CD4-positive, CD25-positive, alpha-beta regulatory T cell (primary cell): ENCODE measurements at regions not wholly inside any gene's neighbourhood (a gene's known extent, or its start where the extent isn't known, plus 50 kb on each side); places are given as distances from the start of the nearest gene placed in this dataset.

Experiments used
- ATAC-seq, 2 donors: fragments of 150-1000 bp; cut with Tn5 transposase; one replicate each; pipeline ENCODE4 v1.10.0; 2021; ENCODE audit warnings: low read depth in 2 of 2, moderate number of reproducible peaks in 2 of 2, moderate library complexity in 1 of 2
- DNase-seq, 3 donors: peaks; one replicate each; pipeline versions ENCODE4 v3.0.0 to v3.0.0-alpha.2; 2012 to 2022; ENCODE audit warnings: mixed read lengths in 1 of 3
- H3K27ac ChIP-seq: one replicate; pipeline ENCODE4 v1.7.0; 2013; ENCODE audit warnings: mild to moderate bottlenecking, low read length; ENCODE audit not compliant: insufficient read depth, poor library complexity, severe bottlenecking
- H3K27me3 ChIP-seq: one replicate; pipeline ENCODE4 v1.7.0; 2013; ENCODE audit warnings: low read length; ENCODE audit not compliant: control insufficient read depth, insufficient read depth
- H3K36me3 ChIP-seq: one replicate; pipeline ENCODE4 v1.7.0; 2013; ENCODE audit warnings: mild to moderate bottlenecking, low read length, moderate library complexity; ENCODE audit not compliant: control insufficient read depth, insufficient read depth
- H3K4me1 ChIP-seq: 2 replicates; pipeline ENCODE4 v1.7.0; 2013; ENCODE audit warnings: mild to moderate bottlenecking, low read length; ENCODE audit not compliant: insufficient read depth, control insufficient read depth, poor library complexity, severe bottlenecking
- H3K4me3 ChIP-seq: one replicate; pipeline ENCODE4 v1.7.0; 2013; ENCODE audit warnings: low read depth, mild to moderate bottlenecking, low read length, moderate library complexity
- H3K9me3 ChIP-seq, 2 experiments: 1 replicate in 1 of 2; 2 replicates in 1 of 2; pipeline ENCODE4 v1.7.0; 2013; ENCODE audit warnings: low read length in 2 of 2, mild to moderate bottlenecking in 1 of 2, moderate library complexity in 1 of 2; ENCODE audit not compliant: control insufficient read depth in 2 of 2
- H3K27ac Mint-ChIP-seq, 3 donors: one replicate each; pipeline ENCODE4 v1.8.0; 2020 to 2022; ENCODE audit warnings: mild to moderate bottlenecking in 3 of 3, mixed read lengths in 3 of 3, moderate library complexity in 2 of 3
- H3K27me3 Mint-ChIP-seq: one replicate; pipeline ENCODE4 v1.8.0; 2022; ENCODE audit warnings: mild to moderate bottlenecking, mixed read lengths
- H3K36me3 Mint-ChIP-seq: one replicate; pipeline ENCODE4 v1.8.0; 2020; ENCODE audit warnings: mixed read lengths
- H3K4me1 Mint-ChIP-seq, 4 donors: one replicate each; pipeline ENCODE4 v1.8.0; 2020 to 2022; ENCODE audit warnings: mixed read lengths in 4 of 4, mild to moderate bottlenecking in 1 of 4
- H3K4me3 Mint-ChIP-seq, 4 donors: one replicate each; pipeline ENCODE4 v1.8.0; 2020 to 2022; ENCODE audit warnings: mild to moderate bottlenecking in 4 of 4, mixed read lengths in 4 of 4, moderate library complexity in 3 of 4
- H3K9me3 Mint-ChIP-seq, 7 donors: one replicate each; pipeline ENCODE4 v1.8.0; 2020 to 2022; ENCODE audit warnings: mixed read lengths in 7 of 7, mild to moderate bottlenecking in 3 of 7, moderate library complexity in 2 of 7

DNA sequence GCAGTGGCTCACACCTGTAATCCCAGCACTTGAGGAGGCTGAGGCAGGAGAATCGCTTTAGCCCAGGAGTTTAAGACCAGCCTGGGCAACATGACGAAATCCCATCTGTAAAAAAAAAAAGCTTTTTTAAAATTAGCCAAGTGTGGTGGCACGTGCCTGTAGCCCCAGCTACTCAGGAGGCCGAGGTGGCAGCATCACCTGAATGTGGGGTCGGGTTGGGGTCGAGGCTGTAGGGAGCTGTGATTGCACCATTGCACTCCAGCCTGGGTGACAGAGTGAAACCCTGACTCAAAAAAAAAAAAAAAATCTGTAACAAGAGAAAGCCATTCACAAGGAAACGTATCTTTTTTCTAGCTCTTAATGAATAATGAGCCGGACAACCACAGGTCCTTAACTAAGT lies 74.7 kb upstream of the DLG1 start:
- DNase-seq (no peak), ATAC-seq (no peak)
- H3K4me3 Mint-ChIP-seq = no peak overlapping the region

DNA sequence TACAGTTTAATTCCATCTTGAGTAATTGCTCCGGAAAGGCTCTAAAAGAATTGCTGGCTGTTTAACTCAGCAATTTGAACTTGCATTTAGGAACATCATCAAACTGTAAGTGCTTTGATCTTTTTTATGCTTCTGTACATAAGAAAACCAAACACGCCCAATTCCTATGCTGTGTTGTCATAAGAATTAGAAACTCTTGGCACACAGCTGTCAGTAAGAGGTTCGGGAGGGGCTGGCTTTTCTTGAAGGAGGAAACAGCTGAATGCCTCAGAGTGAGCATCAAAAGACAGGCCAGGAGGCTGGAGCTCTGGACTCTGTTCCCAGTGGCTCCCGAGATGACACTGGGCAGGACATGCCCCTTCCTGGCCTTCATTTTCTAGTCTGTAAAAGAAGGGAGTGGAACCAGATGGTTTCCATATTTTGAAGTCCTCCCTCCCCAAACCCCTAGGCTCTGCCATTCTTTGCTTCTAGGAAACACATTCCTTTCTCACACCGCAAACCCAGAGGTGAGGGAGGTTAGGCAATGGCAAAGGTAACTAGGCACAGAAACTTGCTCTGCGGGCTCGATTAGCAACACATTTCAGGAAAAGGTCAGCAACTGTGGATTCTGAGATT lies 73.7 kb upstream of the DLG1 start:
- Mint-ChIP-seq H3K27me3 (peaks cover 46% of the 10 kb centered on the region), H3K36me3 (no peaks in the 10 kb centered on the region), H3K9me3 (peaks cover 0 to 2% (median 0%) of the 10 kb centered on the region in 7 donors), H3K27ac (no peak overlapping the region), H3K4me3 (no peak overlapping the region), H3K4me1 (no peaks in the 10 kb centered on the region)
- Histone ChIP-seq H3K4me1 (no peaks in the 10 kb centered on the region), H3K27ac (no peak overlapping the region), H3K27me3 (peaks cover 8% of the 10 kb centered on the region), H3K4me3 (no peak overlapping the region), H3K9me3 (no peaks in the 10 kb centered on the region), H3K36me3 (no peaks in the 10 kb centered on the region)
- DNase-seq = no peak
- ATAC-seq = no peak

More for the DNA sequence above, 74.7 kb upstream of the DLG1 start:
- no peak overlapping the region for H3K27ac Mint-ChIP-seq
- H3K9me3 Mint-ChIP-seq = peaks cover 0 to 2% (median 0%) of the 10 kb centered on the region in 7 donors
- no peaks in the 10 kb centered on the region for H3K36me3 Mint-ChIP-seq
- H3K9me3 ChIP-seq = no peaks in the 10 kb centered on the region
- no peaks in the 10 kb centered on the region for H3K4me1 ChIP-seq
- no peak overlapping the region for H3K27ac ChIP-seq
- H3K27me3 Mint-ChIP-seq = peaks cover 44% of the 10 kb centered on the region
- no peaks in the 10 kb centered on the region for H3K4me1 Mint-ChIP-seq
- H3K36me3 ChIP-seq = no peaks in the 10 kb centered on the region
- no peak overlapping the region for H3K4me3 ChIP-seq
- H3K27me3 ChIP-seq = peaks cover 8% of the 10 kb centered on the region

GRCh38 chr3:197371591-197372046 lies 73.2 kb upstream of the DLG1 start:
- H3K4me1 ChIP-seq = no peaks in the 10 kb centered on the region
- ATAC-seq = no peak
- Mint-ChIP-seq H3K4me1 (no peaks in the 10 kb centered on the region), H3K27ac (no peak overlapping the region), H3K27me3 (peaks cover 46% of the 10 kb centered on the region), H3K4me3 (no peak overlapping the region), H3K9me3 (peaks cover 0 to 2% (median 0%) of the 10 kb centered on the region in 7 donors), H3K36me3 (no peaks in the 10 kb centered on the region)
- H3K36me3 ChIP-seq = no peaks in the 10 kb centered on the region
- no peak for DNase-seq
- H3K9me3 ChIP-seq = no peaks in the 10 kb centered on the region
- H3K27ac ChIP-seq = no peak overlapping the region
- H3K27me3 ChIP-seq = peaks cover 8% of the 10 kb centered on the region
- no peak overlapping the region for H3K4me3 ChIP-seq

GRCh38 chr3:197369545-197369944 lies 71.1 kb upstream of the DLG1 start:
- no peaks in the 10 kb centered on the region for H3K9me3 ChIP-seq
- ATAC-seq (no peak), DNase-seq (no peak)
- no peaks in the 10 kb centered on the region for H3K36me3 ChIP-seq
- Mint-ChIP-seq H3K4me1 (no peaks in the 10 kb centered on the region), H3K4me3 (no peak overlapping the region), H3K9me3 (peaks cover 0 to 1% (median 0%) of the 10 kb centered on the region in 7 donors), H3K27me3 (peaks cover 33% of the 10 kb centered on the region), H3K27ac (no peak overlapping the region), H3K36me3 (no peaks in the 10 kb centered on the region)
- no peak overlapping the region for H3K27ac ChIP-seq
- peaks cover 8% of the 10 kb centered on the region for H3K27me3 ChIP-seq
- H3K4me1 ChIP-seq = no peaks in the 10 kb centered on the region
- no peak overlapping the region for H3K4me3 ChIP-seq

DNA sequence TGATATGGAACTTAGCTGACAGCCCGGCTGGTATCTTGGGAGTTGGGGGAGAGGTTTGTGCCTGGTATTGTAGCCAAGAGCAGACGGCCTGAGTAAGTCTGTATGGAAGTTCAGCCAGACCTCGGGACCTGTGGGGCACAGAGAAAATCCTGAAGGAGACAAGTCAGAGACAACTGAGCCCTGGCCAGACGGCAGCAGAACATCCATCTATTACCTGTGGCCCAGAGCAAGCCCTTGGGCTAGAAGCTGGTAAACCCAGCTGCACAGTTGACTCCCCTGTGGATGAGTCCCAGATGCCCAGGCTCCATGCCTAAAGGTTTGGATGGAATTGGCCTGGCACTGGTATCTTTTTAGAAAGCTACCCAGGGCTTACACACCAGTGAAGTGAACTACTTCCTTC lies 70.4 kb upstream of the DLG1 start:
- Mint-ChIP-seq H3K4me1 (no peaks in the 10 kb centered on the region), H3K36me3 (no peaks in the 10 kb centered on the region), H3K27me3 (peaks cover 29% of the 10 kb centered on the region), H3K4me3 (no peak overlapping the region), H3K9me3 (peaks cover 0 to 2% (median 0%) of the 10 kb centered on the region in 7 donors), H3K27ac (no peak overlapping the region)
- no peak overlapping the region for H3K27ac ChIP-seq
- H3K4me3 ChIP-seq = no peak overlapping the region
- DNase-seq (no peak), ATAC-seq (no peak)
- no peaks in the 10 kb centered on the region for H3K9me3 ChIP-seq
- H3K36me3 ChIP-seq = no peaks in the 10 kb centered on the region
- H3K4me1 ChIP-seq = no peaks in the 10 kb centered on the region
- peaks cover 8% of the 10 kb centered on the region for H3K27me3 ChIP-seq

DNA sequence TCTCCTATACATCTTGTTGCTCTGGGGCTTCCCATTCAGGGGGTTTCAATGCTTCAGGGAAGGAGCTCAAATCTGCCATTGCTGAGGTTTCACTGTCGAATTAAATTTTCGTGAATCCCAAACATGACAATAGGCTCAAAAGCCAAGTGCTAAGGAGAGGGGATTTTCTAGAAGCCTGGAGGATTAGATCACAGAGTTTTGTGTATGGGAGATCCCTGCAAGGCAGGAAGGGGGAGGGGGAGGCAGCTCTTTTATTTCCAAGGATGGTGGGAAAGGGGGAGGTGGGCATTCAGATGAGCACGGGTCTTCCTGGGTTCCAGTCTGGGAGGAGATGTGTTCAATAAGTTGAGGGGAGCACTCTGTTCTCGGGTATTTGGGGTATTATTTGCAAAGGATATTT lies 69.9 kb upstream of the DLG1 start:
- Histone ChIP-seq H3K4me3 (no peak overlapping the region), H3K27ac (no peak overlapping the region), H3K9me3 (no peaks in the 10 kb centered on the region), H3K27me3 (peaks cover 5% of the 10 kb centered on the region), H3K4me1 (no peaks in the 10 kb centered on the region), H3K36me3 (no peaks in the 10 kb centered on the region)
- H3K4me1 Mint-ChIP-seq = no peaks in the 10 kb centered on the region
- H3K27ac Mint-ChIP-seq = no peak overlapping the region
- H3K4me3 Mint-ChIP-seq = no peak overlapping the region
- H3K9me3 Mint-ChIP-seq = peaks cover 0 to 2% (median 0%) of the 10 kb centered on the region in 7 donors
- H3K27me3 Mint-ChIP-seq = peaks cover 29% of the 10 kb centered on the region
- DNase-seq = no peak
- ATAC-seq = no peak
- H3K36me3 Mint-ChIP-seq = no peaks in the 10 kb centered on the region

DNA sequence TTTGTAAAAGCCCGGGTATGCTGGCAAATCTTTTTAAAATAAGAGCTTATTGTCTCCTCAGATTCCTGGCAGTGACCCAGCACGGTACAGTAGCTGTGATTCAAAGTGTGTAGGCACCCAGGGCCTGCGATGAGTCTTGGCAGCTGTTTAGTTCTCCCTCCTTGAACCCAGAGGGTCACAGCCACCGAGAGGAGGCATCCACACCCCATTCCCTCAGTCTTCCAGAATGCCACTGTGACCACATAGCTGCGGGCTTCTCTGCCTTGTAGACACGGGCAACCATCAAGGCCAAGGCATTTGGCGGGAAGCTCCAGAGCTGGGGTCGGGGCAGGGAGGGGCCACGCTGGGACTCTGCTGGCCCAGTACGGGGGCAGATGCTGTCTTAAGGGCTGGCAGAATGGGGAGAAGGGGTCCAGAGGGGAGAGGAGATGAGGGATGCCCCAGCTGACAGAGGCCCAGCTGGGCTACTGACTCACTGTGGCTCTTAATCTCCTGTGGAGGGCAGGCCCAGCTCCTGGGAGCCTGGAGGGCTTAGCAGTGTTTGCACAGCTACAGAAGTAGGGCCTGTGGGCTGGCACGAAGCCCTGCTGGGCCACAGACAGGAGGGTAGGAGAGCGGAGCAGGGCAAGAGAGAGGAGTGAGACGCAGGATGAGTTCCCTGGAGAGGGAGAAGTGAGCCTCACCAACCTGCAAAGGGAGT lies 68.8 kb upstream of the DLG1 start:
- no peak for ATAC-seq
- peaks cover 0 to 5% (median 0%) of the 10 kb centered on the region in 7 donors for H3K9me3 Mint-ChIP-seq
- no peak overlapping the region for H3K4me3 Mint-ChIP-seq
- DNase-seq = no peak
- no peaks in the 10 kb centered on the region for H3K36me3 Mint-ChIP-seq
- peaks cover under 1% of the 10 kb centered on the region for H3K27me3 ChIP-seq
- H3K4me3 ChIP-seq = no peak overlapping the region
- H3K4me1 ChIP-seq = no peaks in the 10 kb centered on the region
- H3K27ac Mint-ChIP-seq = no peak overlapping the region
- H3K27me3 Mint-ChIP-seq = peaks cover 21% of the 10 kb centered on the region
- no peaks in the 10 kb centered on the region for H3K36me3 ChIP-seq
- H3K9me3 ChIP-seq = no peaks in the 10 kb centered on the region
- H3K4me1 Mint-ChIP-seq = no peaks in the 10 kb centered on the region
- H3K27ac ChIP-seq = no peak overlapping the region
